H1 (cell line): ENCODE measurements at regions not wholly inside any gene's neighbourhood (a gene's known extent, or its start where the extent isn't known, plus 50 kb on each side); places are given as distances from the start of the nearest gene placed in this dataset.

Experiments used
- CHD7 ChIP-seq: fragments of 300-600 bp; sonication (generic); IDR thresholded peaks from 2 replicates; pipeline ENCODE4 v1.7.1; 2012; ENCODE audit warnings: low read length, moderate library complexity, mild to moderate bottlenecking, inconsistent platforms; ENCODE audit not compliant: insufficient replicate concordance

DNA sequence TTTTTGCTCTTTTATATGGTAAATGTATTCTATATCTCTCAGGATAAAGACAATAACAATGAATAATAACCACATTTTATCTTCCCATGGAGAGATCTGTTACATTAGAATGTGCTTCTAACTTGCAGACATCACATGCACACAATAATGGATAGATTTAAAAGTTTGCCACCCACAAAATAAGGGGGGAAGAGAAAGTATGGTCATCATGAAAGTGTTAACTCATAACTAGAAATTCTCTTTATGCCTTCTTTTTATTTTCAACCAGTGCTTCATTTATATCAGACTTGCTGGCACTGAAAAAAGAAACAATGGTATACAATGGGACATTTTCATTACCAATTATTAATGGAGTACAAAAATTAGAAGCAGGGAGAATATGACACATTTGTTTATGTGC is 470.0 kb downstream of the FAT4 start (continued):
- no peak for TF ChIP-seq CHD7
